Limb (tissue), 2 donors: ENCODE measurements at regions not wholly inside any gene's neighbourhood (a gene's known extent, or its start where the extent isn't known, plus 50 kb on each side); places are given as distances from the start of the nearest gene placed in this dataset.

ENCODE experiments used
- DNase-seq, 2 donors: peaks; one replicate each; pipeline ENCODE4 v3.0.0-alpha.2; 2016; ENCODE audit errors: extremely low spot score in 2 of 2

GRCh38 chr6:44676246-44676790, 288.8 kb downstream of the CDC5L start:
- DNase-seq, result no peak

- DNase-seq, result no peak
These were observed 289.4 kb downstream of the CDC5L start for GRCh38 chr6:44676826-44677433.

GRCh38 chr6:44678252-44678935, 290.9 kb downstream of the CDC5L start:
- DNase-seq, result no peak

DNA sequence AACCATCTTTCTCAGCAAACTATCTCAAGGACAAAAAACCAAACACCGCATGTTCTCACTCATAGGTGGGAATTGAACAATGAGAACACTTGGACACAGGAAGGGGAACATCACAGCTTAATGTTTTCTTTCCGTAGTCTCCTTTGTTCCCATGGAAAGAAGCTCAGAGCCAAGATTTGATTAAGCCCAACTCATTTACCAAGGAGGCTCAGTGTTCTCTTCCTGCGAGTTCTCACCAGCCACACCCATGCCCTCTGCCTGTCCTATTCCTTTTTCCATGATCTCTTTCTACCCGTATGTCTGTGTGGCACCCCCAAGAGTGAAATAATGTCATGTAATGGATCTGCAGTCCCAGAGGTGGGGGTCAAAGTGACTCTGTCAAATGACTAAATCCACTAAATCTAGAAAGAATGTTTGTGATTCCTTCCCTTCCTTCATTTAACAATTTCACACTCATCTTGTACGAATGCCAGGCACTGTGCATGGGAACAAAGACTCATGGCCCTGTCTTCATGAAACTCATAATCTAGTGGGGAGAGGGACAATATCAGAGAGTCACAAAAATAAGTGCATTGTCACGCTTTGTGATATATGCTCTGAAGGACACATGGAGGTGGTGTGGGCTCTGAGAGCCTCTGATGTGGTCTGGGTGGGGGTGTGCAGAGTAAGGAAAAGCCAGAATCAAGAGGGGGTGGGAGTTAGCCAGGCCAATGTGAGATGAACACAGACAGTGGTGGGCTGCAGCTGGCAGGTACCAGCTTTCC, 292.1 kb downstream of the CDC5L start:
- no peak for DNase-seq

GRCh38 chr6:44680202-44680720, 292.8 kb downstream of the CDC5L start:
- DNase-seq, result no peak

DNA sequence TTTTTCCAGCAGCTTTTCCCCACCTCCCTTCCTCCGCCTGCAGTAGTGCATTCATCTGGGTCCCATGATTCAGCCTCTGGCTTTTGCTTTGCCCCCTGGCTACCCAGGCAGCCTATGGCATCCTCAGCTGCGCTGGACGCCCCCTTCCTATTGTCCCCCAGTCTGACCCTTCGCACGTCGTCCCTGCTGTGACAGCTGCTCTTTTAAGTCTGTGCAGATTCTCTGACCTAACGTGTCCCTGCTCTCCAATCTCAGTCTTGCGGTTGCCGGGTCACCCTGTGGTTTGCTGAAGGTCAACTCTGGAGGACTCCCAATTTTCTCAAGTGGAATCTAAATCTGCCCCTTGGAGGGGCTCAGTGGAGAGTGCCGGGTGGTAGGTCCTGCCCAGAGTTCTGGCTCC, 294.3 kb downstream of the CDC5L start:
- DNase-seq, result no peak

- DNase-seq, result no peak
These were observed 294.8 kb downstream of the CDC5L start for GRCh38 chr6:44682280-44682679.

- no peak for DNase-seq
These were observed 295.7 kb downstream of the CDC5L start for GRCh38 chr6:44682987-44683779.

DNA sequence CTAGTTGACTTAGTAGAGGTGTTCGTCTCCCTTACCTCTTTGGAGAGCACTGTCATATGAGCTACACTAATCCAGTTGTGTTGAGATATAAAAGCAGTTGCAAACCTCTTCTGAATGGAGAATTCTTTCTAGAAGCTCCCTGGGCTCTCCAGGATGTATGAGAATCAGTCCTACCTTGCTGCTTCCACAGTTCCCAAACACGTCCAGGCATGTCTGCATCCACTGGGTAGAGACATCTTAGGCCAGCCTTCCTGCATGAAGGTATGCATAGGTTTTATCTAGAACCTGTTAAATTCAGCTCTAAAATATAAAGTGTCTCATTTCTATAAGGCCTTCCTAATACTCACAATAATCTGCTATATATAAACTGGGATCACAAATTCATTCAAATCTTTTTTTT, 297.7 kb downstream of the CDC5L start:
- no peak for DNase-seq

DNA sequence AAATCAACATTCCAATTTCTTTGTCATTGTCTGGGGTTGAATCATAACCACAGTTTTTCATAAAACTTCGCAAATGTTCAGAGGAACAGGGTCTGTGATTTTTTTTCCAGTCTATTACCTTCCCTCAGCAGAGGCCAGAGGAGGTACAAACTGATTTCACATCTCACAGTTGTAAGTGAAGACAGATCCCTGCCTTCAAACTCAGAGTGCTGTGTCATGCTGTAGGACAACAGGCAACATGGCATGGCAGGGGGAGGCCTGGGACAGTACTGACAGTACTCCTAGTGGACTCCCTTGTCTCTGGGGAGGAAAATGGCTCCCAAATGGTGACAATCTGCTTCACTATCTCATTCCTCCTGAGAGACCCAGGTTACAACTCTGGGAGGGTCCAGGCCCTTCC, 308.6 kb downstream of the CDC5L start:
- DNase-seq, result no peak

DNA sequence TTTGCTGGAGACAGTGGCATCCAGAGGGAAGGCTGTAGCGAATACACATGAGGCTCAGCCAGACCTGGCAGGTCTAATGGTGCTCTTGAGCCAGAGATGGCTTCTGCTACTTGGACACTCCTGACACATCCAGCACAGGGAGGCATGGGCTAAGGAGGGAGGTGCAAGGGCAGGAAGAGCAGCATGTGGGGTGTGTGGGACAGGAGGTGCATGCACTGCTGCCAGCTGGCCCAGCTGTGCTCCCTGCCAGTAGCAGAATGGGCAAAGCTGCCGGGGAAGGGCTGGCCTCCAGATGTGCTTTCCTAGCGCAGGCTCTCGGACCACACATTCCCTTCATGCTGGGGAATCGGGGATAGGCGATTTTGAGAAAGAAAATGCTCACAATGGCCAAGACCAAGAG, 309.2 kb downstream of the CDC5L start:
- DNase-seq, result peak in 1 of 2 donors; percentile 47

DNA sequence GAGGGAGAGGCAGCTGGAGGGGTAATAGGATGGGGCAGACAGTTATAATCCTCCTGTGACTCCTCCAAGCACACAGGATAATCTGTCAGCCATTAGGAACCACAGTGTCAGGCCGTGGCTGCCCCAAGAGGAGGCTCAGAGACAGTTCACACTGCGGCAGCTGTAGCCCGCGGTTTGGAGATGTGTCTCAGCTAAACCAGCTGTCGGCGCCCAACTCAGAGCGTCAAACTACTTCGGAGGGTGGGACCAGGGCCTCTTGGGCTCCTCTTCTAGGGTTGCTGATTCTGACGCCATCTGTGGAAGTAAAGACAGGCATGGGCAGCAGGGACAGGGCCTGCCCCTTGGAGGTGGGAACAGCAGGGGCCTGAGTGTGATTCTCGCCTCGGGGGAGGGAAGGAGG, 309.8 kb downstream of the CDC5L start:
- peak; percentile 45 to 62 for DNase-seq

- no peak for DNase-seq
These were observed 311.1 kb downstream of the CDC5L start for GRCh38 chr6:44698602-44699001.

DNA sequence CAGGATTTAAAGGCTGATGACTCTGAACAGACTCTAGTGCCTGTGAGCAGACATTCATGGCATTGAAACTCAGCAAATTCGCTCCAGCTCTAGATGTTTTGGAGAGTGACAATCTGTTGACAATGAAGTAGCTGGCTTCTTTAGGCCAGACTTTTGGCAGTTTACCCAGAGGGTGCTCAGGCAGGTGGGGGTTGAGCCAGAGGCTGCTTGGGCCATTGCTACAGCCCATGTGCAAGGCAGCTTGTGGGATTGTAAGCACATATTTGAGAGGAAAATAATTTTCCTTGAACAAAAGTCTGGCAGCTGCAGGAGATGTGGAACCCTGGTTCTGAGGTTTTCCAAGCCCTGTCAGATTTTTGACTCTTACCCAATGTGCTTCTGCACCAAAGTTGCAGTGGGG, 311.6 kb downstream of the CDC5L start:
- DNase-seq, result no peak

DNA sequence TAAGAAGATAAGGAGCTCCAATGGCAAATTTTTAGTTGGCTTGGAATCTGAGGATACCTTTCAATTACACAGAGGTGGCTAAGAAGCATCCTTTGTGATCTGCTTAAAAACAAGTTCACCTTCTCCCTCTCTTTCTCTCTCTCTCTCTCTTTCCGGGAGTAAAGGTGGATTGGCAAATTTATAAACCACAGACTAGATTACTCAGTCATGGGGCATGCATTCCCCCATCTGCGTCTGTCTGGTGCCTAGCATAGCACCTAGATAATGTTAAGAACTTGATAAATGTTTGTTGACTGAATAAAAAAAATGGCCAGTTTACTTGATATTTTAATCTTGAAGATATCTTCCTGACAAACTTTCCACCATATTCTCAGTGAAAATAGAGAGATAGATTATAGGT, 312.3 kb downstream of the CDC5L start:
- DNase-seq, result no peak

- no peak for DNase-seq
These were observed 312.9 kb downstream of the CDC5L start for GRCh38 chr6:44700422-44700821.

DNA sequence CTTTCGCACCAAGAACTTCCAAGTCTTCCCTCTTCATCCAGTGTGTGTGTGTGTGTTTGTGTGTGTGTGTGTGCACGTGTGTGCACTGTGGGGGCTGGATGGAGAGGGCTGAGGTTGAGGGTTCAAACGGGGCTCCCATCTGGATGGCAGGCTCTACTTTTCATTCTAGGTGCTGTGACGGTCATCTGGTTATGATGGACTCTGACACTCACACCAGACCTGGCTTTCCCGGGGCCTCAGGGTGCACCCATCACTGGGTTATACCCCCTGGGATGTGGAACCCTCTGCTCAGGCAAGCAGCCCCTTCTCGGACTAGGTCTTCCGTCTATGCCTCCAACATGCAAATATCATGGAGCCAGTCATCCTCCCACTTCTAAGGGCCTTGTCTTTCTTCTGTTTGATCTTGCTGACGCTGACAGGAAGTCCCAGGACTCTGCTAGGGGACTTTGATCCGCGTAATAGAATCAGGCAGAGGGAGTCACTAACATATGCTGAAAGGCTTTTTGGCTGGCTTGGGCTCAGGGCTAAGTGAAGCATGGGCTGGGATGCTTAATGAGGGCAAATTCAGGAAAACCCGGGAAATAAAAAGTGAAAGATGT, 313.6 kb downstream of the CDC5L start:
- DNase-seq, result no peak

- DNase-seq, result no peak
These were observed 314.2 kb downstream of the CDC5L start for GRCh38 chr6:44701637-44702101.

DNA sequence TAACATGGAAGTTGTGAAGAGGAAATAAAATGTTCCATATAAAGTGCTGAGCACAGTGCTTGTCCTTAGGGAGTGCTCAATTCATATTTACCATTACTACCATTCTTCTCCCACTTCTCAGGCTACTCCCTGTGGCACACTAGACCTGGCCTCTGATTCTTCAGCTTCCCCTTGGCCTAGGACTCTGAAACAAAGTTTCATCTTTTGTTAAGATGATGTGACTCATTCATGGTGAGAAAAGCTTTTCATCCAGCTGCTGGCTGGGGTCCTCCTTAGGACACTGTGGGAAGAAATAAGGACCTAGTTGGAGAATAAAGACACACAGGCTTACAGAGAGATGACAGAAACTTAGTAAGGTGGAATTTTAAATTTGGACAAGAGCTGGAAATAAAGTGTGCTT, 314.8 kb downstream of the CDC5L start:
- no peak for DNase-seq

DNA sequence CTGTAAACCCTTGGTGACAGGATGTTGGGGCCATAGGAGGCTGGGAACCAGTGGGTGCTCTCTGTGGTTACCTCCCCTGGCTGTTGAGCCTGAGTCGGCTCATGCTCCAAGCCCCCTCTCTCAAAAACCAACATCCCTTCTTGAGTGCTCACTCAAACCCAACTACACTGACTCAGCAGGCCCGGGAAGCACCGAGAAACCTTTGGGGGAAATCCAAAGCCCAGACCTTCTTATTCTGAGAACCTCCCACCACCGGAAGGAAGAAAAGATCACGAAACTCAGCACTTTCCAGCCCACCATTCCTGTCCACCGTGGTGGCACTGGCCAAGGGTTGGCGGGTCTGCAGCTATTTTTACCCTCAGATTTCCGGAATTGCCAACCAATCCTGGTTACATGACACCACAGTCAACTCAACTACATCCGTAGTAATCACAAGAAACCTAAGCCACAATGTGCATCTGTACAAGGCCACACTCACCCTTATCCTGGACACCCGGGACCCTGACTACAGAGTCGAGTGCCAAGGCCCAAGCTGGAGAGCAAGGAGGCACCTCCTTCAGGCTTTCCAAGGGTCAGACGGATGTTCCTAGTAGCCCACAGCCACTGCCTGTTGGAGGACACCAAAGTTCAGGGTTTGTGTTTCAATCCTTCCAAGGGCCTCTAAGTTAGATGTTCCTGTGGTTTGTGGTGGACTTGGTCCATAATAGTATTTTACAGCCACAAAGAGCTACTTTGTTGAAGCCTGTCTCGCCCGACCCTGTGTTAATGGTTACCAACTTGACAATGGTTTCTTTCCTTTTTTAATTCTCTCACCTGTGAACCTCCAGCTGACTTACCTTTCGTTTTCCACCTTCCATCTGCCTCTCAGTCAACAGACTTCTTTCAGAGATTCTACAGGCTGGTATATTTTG, 317.0 kb downstream of the CDC5L start:
- no peak for DNase-seq
